ENCODE measurements at regions not wholly inside any gene's neighbourhood (a gene's known extent, or its start where the extent isn't known, plus 50 kb on each side); places are given as distances from the start of the nearest gene placed in this dataset.

GRCh38 chr1:55723001-55723400, 507.8 kb upstream of the USP24 start:
- FAIRE-seq: no peak
- Histone ChIP-seq H3K4me2 (ENCODE audit: insufficient read depth in 1 of 2, low read depth in 2 of 2, low read length in 2 of 2) (no peak overlapping the region), H3K4me3 (ENCODE audit: extremely low read depth in 1 of 4, insufficient read depth in 2 of 4, low read depth in 3 of 4, low read length in 4 of 4) (no peak overlapping the region), H3K9me3 (ENCODE audit: insufficient read depth in 2 of 2, low read depth in 1 of 2, low read length in 1 of 2) (no peaks in the 10 kb centered on the region), H3K27ac (ENCODE audit: low read depth, low read length) (no peak overlapping the region), H2BK15ac (ENCODE audit: low read length) (no peak overlapping the region), H3K56ac (replicated peaks; ENCODE audit: insufficient read length, low read depth, low read length) (no peak overlapping the region), H3K14ac (ENCODE audit: insufficient read length) (no peak overlapping the region), H2BK120ac (replicated peaks; ENCODE audit: low read depth, low read length) (no peak overlapping the region), H4K91ac (replicated peaks; ENCODE audit: insufficient read length, low read length) (no peak overlapping the region), H3K18ac (ENCODE audit: extremely low read depth, low read length) (no peak overlapping the region), H3K27me3 (replicated peaks in 1 of 4; ENCODE audit: control insufficient read depth in 3 of 4, extremely low read depth in 1 of 4, insufficient read depth in 3 of 4, low read length in 3 of 4) (no peaks in the 10 kb centered on the region), H2BK20ac (ENCODE audit: low read length) (no peak overlapping the region), H4K20me1 (replicated peaks in 1 of 2; ENCODE audit: control insufficient read depth in 1 of 2, insufficient read depth in 2 of 2, low read length in 2 of 2) (no peaks in the 10 kb centered on the region), H3K4me1 (replicated peaks in 1 of 4; ENCODE audit: control insufficient read depth in 3 of 4, insufficient read depth in 4 of 4, low read length in 3 of 4) (peaks cover 0 to 15% (median 12%) of the 10 kb centered on the region in 4 experiments; a peak in 4 of 7 replicates), H3K4ac (replicated peaks; ENCODE audit: insufficient read length, low read depth, low read length) (no peak overlapping the region), H4K8ac (ENCODE audit: extremely low read depth, insufficient read depth, low read length) (no peak overlapping the region), H2BK5ac (ENCODE audit: low read depth, low read length) (no peak overlapping the region), H3K79me2 (ENCODE audit: control insufficient read depth in 1 of 2, insufficient read depth in 2 of 2, low read length in 2 of 2) (no peaks in the 10 kb centered on the region), H4K5ac (ENCODE audit: insufficient read length, low read depth, low read length) (no peak overlapping the region), H2AFZ (ENCODE audit: low read length) (no peak overlapping the region), H2BK12ac (ENCODE audit: low read depth, low read length) (no peak overlapping the region), H3K9ac (replicated peaks in 1 of 4; ENCODE audit: extremely low read depth in 1 of 4, low read depth in 3 of 4, low read length in 3 of 4) (no peak overlapping the region), H3K23me2 (ENCODE audit: low read depth, low read length) (no peaks in the 10 kb centered on the region), H3K36me3 (ENCODE audit: control insufficient read depth in 2 of 4, insufficient read depth in 4 of 4, low read length in 3 of 4) (no peaks in the 10 kb centered on the region), H2AK5ac (ENCODE audit: low read depth, low read length) (no peak overlapping the region), H3K79me1 (ENCODE audit: low read depth, low read length) (no peaks in the 10 kb centered on the region), H3K23ac (ENCODE audit: insufficient read length) (no peak overlapping the region)
- no peak for DNase-seq (ENCODE audit: low read depth in 1 of 2, low spot score in 2 of 2)
- TF ChIP-seq CHD2 (IDR thresholded peaks at IDR 0.05; ENCODE audit: low read length) (no peak), GABPA (IDR thresholded peaks at IDR 0.05; ENCODE audit: borderline replicate concordance, insufficient read depth, low read length) (no peak), CTBP2 (IDR thresholded peaks at IDR 0.05; ENCODE audit: borderline replicate concordance, insufficient read depth, insufficient read length, low read length) (no peak), HDAC6 (IDR thresholded peaks at IDR 0.05; ENCODE audit: low read depth, low read length) (no peak)
- ChIA-PET POLR2A (ENCODE audit: partially characterized antibody) (no interaction called here), CTCF (ENCODE audit: partially characterized antibody) (interaction anchor here (1.0 kb wide), 1 partner anchor 13 kb away, joined by 4 read pairs; no protein-coding TSS in a partner anchor)
- WGBS, 2 experiments (ENCODE audit: extremely low coverage in 1 of 2, insufficient coverage in 1 of 2, insufficient read length in 1 of 2, insufficient replicate concordance in 2 of 2, low coverage in 1 of 2, low lambda C conversion rate in 2 of 2, missing lambda C conversion rate in 1 of 2): 92% methylated on average over 1 of the region's 1 CpG; no CpG with 5 or more reads in 1 of the 2 experiments
